HG03159 (cell line): ENCODE measurements at regions not wholly inside any gene's neighbourhood (a gene's known extent, or its start where the extent isn't known, plus 50 kb on each side); places are given as distances from the start of the nearest gene placed in this dataset.
"Not testable (repeated sequence)": the region's sequence is repeated elsewhere in the genome, so short reads cannot be mapped to it uniquely, and the experiment has no call there.

Source experiments
- ATAC-seq: cut with Tn5 transposase; IDR thresholded peaks from one replicate; pipeline ENCODE4 v1.9.1; 2021; ENCODE audit warnings: mild to moderate bottlenecking, moderate library complexity; ENCODE audit not compliant: unreplicated experiment

DNA sequence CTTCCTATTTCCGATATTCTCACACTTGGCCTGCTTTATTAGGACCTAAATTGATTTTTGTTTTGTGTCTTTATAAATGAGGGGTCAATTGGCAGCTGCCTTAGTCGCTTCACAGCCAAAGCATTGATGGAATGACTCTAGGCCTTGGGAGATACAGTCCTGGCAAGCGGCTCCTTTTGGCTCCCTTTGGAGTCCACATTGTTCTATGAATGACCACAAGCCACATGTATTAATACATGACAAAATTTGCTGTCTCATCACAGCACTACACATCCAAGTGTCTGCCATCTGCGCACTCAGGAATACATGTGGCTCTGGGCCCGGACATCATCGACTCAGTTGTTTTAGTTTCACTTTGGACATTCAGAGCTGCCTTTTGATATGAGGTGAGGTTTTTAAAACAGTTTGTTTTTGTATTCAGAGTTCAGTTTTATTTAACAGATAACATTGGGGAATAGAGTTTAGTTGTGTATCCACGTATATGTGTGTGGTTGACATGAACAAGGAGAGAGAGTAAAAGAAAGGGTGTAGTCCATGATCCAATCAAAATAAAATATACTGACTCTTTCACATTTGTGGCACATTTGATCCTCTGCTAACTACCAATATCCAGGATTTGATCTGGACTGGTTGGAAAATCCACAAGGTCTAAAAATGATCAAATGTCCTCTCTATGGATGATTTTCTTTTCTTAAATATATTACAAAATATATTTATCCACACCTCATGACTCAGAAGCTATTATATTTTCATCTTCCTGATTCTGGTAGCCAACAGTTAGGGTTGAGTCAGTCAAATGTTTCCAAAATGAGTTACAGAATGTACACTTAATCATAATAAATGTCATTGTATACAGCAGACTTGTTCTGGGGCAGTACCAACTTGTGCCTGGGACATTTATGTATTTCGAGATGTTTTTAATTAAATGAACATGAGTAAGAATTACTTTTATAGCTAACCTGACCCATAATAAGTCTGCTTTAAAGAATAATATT, 114.0 kb upstream of the MTAP start:
- no peak for ATAC-seq

DNA sequence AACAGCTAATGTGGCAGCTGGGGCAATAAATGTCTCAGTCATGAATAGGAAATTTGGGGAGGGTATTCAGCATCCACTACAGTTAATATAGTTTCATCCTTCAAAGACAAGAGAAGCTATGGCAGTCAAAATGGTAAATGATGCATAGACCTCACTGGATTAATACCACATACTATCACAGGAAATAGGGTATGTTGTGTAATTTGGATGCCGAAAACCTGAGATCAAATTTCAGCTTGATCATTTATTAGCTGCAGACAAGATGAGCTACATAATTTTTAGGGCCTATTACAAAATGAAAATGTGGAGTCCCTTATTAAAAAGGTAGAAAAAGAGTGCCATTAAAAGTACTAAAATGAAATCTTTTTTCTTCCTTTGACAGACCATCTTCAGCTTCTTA, 112.6 kb upstream of the MTAP start:
- ATAC-seq: no peak

DNA sequence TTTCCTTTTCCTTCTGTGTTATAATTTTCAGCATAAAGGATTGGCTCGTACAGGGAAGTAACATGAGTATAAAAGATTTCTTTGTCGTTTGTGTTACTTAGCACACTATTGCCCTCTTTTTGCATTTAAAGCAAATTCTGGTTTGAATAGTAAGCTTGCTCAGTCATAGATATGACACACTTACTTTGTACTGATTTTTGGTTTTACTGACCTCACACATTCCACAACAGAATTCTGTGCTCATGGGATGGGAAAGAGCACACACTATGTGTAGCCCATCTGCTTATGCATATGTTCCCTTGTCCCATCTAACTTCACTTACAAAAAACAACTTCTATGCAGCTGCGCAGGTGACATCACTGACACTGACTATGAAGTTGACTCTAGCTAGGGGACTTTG, 111.9 kb upstream of the MTAP start:
- no peak for ATAC-seq

DNA sequence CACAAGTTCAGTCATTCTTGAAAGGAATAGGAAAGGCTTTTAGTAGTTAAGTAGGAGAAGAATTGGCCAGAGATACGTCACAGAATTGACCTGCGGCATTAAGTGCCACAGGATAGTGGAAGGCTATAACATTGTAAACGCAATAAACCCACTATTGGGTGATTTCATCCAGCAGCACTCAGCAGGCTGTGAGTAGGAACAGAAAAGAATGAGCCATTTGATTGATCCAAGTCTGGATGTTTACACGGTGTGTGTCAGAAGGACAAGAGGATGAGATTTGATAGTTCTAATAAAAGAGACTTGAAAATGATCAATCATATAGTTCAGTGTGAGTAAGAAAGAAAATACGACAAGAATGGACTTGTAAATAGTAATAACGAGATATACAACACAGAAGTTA, 110.0 kb upstream of the MTAP start:
- no peak for ATAC-seq

DNA sequence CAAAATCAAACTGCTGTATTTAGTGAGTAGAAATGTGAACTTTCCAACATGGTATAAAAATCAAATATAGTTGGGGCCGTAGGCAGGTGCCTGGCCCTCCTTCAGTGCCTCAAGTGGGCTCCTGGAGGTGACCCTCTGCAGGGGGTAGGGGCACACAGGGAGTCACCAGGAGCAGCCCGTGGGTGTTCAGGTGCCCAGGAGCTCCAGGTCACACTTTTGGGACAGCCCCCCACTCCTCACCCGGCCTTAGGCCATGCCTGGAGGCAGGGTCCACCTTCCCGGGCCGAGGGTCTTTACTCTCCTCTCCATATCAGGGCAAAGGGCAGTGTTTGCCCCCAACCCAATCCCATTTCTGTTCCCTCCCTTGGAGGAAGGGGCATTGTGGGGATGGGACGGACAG, 108.0 kb upstream of the MTAP start:
- ATAC-seq: no peak

DNA sequence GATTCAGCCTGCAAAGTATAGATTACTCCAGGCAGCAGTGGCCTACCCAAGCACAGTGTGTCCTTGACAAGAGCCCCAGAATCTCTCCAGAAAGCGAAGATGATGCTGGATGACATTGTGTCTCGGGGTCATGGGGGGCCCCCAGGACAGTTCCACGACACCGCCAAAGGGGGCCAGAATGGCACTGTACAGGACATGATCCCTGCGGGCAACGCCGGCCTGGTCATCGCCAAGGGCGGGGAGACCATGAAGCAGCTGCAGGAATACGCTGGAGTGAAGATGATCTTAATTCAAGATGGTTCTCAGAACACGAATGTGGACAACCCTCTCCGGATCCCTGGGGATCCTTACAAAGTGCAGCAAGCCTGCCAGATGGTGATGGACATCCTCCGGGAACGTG, 107.0 kb upstream of the MTAP start:
- no peak for ATAC-seq

DNA sequence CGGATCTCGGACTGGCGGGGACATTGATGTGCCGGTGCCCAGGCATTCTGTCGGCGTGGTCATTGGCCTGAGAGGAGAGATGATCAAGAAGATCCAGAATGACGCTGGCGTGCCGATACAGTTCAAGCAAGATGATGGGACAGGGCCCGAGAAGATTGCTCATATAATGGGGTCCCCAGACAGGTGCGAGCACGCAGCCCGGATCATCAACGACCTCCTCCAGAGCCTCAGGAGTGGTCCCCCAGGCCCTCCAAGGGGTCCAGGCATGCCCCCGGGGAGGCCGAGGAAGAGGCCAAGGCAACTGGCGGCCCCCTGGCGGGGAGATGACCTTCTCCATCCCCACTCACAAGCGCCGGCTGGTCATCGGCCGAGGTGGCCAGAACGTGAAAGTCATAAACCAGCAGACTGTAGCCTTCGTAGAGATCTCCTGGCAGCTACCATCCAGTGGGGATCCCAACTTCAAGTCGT, 106.5 kb upstream of the MTAP start:
- ATAC-seq: no peak

DNA sequence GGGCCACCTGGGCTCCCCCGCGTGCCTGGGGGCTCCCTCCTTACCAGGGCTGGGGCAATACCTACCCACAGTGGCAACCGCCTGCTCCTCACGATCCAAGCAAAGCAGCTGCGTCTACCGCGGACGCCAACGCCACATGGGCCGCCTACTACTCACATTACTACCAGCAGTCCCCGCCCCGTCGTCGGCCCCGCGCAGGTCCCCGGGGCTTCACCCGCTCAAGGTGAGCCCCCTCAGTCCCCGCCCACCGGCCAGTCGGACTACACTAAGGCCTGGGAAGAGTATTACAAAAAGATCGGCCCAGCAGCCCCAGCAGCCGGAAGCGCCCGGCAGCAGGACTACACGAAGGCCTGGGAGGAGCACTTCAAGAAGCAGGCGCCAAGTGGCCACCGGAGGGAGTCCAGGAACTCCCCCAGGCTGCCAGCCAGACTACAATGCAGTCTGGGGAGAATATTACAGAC, 106.0 kb upstream of the MTAP start:
- ATAC-seq: no peak

DNA sequence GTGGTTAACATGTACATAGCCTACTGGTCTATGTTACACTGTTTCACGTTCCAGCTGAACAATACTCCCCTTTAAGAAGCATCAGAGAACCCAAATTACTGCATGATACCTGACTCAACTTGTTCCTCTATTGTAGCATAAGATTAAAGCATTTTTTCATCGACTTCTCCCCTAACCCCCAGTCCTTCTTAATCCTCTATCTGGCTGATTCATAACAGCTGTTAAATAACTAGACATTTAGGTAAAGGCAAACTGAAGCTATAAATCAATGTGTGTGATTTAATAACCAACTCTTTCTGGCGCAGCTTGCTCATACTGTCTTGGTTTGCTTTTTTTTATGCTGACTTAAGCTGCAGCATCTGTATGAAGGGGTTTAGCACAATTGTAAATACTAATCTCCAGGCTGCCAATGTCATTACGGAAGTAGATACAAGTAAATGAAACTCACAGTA, 94.2 kb upstream of the MTAP start:
- no peak for ATAC-seq

DNA sequence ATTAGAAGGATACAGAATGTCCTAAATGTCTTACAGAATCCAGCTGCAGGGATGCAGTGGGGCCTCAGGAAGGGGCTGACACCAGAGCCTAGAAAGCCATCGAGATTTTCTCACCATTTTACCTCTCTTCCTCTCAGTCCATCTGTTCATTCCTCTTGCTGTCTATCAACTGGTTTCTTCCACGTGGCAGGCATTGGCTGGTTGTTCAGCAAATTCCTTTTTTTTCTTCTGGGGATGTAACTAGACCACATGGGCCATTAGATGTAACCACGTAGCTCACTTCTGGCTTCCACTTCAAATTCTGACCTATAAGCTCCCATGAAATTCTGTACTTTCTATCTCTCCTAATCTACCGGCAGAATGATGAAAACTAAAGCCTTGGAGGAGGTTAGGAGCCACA, 93.6 kb upstream of the MTAP start:
- no peak for ATAC-seq

DNA sequence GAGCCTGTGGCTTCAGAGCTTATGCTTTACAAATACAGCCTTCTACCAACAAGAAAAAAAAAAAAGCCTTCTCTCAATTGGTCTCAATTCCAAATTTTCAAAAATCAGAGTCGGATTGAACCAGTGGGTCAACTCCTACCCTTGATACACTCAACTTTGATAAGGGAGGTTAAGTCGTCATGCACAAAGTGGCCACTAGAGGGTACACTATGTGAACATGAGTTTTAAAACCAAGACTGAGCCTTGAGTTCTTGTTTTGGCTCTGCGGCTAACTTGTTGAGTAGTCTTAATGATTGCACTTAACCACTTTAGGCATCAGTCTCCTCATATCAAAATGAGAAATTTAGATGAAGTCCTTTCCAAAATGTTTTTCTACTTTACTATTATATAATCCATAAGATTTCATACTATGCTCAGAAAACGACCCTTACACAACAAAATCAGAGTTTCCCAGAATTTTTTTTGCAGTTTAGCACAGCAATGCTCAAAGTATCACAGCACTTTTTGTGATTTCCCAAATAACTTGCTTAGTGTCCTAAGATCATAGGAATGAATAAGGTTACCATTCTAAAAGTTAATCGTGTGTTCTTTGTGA, 92.9 kb upstream of the MTAP start:
- peak; percentile 80 for ATAC-seq

DNA sequence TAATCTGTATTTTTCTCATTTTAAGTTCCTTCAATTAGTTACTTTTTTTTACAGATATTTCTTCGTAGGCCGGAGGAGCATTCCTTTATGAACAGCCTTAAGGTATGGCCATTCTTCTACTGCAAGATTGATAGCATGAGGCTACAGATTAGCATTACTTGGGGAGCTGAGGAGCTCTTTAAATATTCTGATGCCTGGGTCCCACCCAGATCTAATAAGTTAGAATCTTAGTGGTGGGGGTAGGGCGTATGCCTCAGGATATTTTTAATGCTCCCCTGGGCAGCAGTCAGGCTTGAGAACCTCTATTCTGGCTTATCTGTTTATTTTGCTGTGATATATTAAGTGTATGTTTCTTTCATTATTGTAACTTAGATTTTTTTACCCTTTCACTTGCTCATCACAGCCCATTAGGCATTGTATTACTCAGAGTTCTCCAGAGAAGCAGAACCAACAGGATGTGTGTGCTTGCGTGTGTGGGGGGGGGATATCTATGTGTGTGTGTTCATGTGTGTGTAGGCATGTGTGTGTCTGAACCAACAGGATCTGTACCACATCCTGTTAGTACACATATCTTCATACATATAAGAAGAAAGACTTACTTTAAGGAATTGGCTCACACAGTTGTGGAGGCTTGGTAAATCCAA, 91.8 kb upstream of the MTAP start:
- no peak for ATAC-seq

DNA sequence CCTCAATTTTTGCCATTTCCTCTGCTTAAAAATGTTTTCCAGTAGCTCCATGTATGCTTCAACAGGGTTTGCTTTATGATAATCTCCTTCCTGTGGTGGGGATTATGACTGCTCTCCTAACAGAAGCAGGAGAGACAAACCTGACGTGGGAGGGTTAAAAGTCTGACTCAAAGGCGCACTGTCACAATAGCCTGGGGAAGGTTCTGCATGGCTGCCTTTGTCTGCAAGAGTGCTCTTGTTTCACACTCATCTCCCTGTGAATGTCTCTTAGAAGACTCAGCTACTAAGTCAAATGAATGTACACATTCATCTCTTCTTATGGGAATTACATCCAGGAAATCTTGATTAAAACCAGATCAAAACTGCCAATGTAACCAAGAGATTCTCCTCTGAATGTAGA, 90.9 kb upstream of the MTAP start:
- ATAC-seq: peak; percentile 50

DNA sequence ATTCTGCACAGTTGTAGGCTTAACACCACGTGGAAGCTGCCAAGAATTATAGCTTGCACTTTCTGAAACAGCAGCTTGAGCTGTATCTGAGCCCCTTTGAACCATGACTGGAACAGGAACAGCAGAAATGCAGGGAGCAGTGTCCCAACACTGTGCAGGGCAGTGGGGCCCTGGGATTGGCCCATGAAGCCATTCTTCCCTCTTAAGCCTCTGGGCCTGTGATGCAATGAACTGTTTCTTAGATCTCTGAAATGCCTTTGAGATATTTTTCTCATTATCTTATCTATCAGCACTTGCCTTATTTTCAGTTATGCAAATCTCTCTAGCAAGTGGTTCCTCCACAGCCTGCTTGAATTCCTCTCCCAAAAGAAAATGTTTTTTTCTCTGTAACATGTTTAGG, 87.0 kb upstream of the MTAP start:
- ATAC-seq: no peak

DNA sequence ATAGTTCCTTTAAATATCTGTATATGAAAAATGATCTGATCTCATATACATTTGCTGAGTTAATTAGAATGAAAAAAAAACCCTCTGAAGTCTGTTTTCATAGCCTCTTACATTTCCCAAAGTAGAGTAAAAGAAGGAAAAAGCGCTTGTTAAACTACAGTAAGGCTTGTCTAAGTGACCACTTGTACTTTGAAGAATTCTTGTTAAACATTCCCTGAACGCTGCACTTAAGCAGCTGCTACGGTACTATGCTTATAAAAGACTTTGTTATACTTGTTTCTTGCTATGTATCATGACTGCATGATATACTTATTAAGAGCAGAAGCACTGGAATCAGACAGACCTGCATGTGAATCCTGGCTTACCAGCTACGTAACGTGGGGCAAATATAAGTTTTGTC, 81.7 kb upstream of the MTAP start:
- ATAC-seq: no peak

DNA sequence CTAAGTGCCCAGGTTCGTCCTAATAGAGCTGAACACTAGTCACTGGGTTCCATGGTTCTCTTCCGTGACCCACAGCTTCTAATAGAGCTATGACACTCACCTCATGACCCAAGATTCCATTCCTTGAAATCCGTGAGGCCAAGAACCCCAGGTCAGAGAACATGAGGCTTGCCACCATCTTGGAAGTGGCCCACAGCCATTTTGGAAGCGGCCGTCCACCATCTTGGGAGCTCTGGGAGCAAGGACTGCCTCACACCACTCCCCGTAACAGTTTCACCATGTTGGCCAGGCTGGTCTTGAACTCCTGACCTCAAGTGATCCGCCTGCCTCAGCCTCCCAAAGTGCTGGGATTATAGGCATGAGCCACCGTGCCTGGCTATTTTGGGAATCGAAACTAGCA, 75.0 kb upstream of the MTAP start:
- not testable (repeated sequence) for ATAC-seq

DNA sequence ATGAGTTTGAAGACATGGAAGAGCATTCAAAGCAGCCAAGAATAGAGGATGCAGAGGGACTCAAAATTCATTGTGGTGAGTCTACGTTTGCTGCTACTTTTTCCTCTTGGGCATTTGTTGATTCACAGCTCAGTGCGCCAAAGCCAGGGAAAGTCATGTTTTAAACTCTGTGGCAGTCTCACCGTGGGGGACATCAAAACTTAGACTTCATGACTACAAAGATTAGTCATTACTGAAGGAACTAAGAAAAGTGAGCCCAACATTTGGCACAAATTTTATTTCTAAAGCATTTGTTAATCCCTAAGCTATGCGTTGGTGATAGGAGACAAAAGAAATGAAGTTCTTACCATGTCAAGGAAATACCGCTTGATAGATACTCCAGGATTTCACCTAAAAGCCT, 73.7 kb upstream of the MTAP start:
- ATAC-seq: no peak

DNA sequence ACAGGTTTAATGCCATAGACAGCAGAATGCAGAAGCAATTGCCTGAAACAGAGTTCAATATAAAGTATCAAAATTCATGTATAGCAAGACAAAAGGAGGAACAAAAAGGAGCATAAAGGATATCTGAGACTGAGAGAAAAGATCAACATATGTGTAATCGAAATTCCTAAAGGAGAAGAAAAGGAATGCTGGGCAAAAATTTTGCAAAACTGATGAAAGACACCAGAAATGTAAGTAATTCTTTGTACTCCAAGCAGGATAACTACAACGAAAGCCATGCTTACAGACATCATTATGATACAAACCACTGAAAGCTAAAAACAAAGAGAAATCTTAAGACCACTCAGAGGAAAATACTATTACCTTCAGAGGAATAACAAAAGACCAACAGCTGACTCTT, 72.8 kb upstream of the MTAP start:
- ATAC-seq: no peak

DNA sequence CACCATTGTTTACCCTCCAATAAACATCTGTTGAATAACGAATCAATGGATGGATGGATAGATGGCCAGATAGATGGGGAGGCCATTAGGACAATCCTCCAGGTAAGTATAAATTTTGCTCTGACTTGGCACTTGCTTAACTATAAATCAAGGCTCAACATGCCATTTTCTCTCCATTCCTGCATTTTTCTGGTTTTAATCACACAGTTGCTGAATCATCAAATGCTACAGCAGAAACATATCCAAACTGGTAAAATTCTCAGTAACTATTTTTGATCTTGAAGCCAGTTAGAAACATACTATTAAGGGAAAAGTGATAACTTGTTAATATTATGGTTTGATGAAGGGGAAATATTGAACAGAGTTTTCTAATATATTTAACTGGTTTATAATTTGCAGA, 71.5 kb upstream of the MTAP start:
- ATAC-seq: no peak

DNA sequence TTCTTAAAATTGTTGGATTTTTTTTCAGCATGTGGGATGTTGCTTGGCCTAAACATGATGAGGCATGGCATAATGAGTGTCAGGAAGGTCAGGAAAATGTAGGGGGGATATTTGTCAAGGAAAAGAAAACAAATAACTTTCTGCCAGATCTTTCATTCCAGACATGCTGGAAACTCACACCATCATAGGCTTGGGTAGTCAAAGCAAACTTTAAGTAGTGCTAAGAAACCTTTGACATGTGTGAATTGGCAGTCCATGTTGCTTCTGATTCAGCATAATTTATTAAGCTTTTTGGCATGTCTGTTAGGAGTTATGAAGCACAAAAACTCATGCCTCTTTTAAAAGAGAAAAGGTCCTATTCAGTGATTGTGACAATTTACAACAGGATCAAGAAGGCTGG, 61.3 kb upstream of the MTAP start:
- no peak for ATAC-seq

DNA sequence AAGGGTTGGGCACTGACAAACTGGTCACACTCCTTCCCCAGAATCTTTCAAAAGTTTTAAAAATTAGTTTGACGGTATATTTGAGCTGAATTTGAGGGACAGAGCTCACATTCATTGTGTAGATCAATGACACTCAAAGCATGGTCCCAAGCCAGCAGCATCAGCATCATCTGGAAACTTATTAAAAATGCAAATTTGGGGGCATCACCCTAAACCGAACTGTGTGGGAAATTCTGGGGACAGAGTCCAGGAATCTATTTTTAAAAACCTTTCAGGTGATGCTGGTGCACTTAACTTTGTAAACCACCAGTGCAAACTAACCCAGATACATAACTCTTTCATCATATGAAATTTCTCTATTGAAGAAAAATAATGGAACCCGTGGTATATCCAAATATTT, 58.1 kb upstream of the MTAP start:
- no peak for ATAC-seq

DNA sequence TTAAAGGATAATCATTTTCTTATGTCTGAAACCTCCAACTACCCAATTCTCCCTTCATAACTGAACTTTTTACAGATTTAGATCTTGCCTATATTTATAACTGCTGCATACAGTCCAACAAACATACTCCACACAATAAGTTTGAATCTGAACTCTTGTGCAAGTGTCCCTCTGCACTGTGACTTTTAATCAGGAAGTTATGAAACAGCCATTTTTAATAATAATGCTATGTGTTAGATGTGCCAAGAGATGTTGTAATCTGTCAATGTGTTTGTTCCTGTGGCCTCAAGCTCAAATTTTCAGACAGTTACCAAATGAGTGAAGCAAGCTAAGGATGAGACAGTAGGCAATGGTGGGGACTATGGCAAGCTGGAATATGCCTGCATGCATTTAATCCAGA, 57.6 kb upstream of the MTAP start:
- no peak for ATAC-seq
